NCI-H2196 (cell line): ENCODE measurements at regions not wholly inside any gene's neighbourhood (a gene's known extent, or its start where the extent isn't known, plus 50 kb on each side); places are given as distances from the start of the nearest gene placed in this dataset.

Experiments
- DNase-seq: peaks from one replicate; lab custom pipeline; 2025; ENCODE audit not compliant: unreplicated experiment; lab: John Stamatoyannopoulos, UW

DNA sequence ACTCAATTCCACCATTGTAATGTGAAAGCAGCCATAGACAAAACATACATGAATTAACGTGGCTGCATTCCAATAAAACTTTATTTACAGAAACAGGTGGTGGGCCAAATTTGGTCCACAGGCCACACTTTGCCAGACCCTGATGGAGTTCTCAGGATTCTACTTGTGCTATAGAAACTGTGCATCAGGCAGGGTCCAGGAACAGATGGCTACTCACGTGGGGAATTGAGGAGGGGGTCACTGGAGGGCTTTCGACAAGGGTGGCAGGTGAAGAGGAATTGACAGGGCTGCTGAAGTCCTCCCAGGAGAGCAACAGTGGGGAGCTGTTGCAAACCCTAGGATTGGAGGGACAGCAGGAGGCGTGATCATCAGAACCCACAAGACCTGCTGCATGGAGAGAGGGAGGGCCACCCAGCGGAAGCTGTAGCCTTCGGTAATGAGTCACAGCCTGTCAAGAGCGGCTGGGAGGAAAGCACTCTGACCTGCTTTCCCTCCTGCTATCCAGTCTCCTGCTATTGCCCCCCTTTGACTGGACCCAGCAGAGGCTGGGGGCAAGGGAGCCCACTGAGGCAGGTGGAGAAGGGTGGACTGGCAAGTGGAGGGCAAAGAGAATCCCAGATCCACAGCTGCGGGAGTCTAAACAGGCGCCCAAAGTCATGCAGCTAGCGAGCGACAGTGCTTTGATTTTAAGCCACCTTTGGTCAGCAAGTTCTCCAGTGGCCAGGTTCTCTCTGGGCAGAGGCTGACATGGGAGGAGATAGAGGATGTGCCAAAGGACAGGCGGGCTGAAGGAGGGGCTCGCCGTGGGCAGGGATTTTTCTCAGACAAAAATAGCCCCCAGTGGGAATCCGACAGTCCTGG, 138.3 kb upstream of the SMIM23 start:
- DNase-seq: no peak

DNA sequence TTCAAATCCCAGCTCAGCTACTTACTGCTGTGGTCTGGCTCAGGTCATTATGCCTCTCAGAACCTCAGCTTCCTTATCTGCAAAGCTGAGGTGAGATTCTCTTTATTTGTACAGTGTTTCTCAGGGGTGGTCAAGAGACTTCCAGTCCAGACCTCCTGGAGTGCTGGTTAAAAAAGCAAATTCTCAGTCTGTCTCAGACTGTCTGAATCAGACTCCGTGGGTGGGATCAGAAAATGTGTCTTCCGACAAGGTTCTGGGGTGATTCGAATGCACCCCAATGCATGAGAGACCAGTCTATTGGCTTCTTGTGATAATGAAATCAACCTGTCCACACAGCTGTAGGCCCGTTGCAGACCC, 137.7 kb upstream of the SMIM23 start:
- no peak for DNase-seq

GRCh38 chr5:171648279-171649074, 137.1 kb upstream of the SMIM23 start:
- DNase-seq: no peak

GRCh38 chr5:171649075-171649401, 136.6 kb upstream of the SMIM23 start:
- no peak for DNase-seq

- no peak for DNase-seq
Observed at GRCh38 chr5:171650597-171650996, 135.0 kb upstream of the SMIM23 start.

DNA sequence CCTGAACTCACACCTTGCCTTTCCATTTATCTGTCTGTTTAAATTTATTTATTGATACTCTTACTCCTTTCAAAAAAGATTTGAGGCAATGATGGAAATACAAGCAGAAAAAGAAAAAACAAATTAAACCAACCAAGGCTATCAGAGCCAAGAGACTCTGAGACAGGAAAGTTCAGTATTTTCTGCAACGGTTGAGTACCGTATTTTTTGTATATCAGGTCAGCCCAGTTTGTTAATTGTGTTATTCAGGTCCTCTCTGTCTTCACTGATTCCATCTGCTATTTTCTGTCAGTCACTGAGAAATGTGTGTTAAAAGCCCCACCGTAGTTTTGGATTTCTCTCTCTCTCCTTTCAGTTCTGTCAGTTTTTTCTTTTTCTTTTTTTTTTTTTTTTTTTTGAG, 134.5 kb upstream of the SMIM23 start:
- DNase-seq: no peak

GRCh38 chr5:171654881-171655280, 130.7 kb upstream of the SMIM23 start:
- DNase-seq: no peak

GRCh38 chr5:171657473-171657872, 128.1 kb upstream of the SMIM23 start:
- DNase-seq: no peak

DNA sequence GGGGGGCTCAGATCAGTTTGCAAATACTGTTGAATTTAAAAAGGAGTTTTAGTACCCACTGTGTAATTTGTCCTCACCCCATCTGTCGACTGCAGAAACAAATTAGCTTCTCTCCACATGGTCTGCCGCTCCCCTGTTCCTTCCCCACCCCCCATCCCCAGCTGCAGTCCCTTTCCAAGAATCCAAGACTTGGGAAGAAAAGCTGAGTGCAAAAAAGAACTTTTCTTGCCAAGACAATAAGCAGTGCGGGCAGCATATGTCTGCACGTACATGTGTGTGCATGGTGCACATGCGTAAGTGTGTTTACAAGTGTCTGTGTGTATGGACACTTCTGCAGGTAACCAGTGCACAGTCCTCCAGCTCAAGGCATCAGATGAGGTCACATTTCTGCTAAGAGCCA, 125.7 kb upstream of the SMIM23 start:
- no peak for DNase-seq

- no peak for DNase-seq
Observed at GRCh38 chr5:171660434-171660833, 125.2 kb upstream of the SMIM23 start.

DNA sequence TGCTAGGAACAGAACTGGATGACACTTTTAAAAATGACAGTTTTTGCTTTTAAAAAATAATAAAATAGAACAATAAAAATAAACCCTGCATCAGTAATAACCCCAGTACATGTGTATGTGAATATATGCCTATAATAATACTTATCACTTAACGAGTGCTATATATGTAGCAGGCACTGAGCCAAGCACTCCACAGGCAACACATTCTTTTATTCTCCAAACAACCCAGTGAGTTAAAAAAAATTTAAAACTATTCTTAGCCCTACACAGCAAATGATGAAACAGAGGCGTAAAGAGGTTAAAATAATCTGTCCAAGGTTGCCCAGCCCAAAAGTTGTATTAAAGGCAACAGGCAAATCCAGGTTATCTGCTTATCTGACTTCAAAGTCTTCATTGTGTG, 124.5 kb upstream of the SMIM23 start:
- no peak for DNase-seq

DNA sequence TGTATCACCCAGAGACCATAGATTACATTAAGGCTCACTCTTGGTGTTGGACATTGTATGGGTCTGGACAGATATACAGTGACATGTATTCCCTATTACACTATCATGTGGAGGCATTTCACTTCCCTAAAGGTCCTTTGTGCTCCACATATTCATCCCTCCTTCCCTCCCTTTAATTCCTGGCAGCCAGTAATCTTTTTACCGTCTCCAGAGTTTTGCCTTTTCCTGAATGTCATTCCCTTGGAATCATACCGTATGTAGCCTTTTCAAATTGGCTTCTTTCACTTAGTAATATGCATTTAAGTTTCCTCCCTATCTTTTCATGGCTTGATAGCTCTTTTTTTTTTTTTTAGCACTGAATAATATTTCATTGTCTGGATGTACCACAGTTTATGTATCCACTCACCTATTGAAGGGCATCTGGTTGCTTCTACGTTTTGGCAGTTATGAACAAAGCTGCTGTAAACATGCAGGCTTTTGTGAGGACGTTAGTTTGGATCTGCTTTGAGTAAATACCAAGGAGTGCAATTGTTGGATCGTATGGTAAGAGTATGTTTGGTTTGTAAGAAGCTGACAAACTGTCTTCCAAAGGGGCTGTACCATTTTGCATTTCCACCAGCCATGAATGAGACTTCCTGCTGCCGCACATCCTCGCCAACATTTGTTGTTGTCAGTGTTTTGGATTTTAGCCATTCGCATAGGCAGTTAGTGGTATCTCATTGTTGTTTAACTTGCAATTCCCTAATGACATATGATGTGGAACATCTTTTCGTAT, 122.1 kb upstream of the SMIM23 start:
- DNase-seq: no peak

DNA sequence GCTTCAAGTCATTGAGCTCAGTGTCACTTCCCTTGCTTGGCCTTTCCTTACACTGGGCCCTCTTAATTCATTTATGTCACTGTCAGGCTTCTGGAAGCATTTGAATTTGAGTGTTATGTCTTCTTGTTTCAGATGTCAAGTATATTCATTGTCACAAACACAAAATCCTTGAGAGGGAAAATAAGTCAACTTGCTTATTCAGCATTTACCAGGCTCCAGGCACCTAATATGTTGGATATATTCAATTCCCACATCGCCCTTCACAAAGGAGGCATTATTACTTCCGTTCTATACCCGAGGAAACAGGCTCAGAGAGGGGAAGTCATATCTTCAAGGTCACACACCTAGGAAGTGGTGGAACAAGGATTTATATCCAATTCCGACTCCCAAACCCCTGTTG, 121.1 kb upstream of the SMIM23 start:
- no peak for DNase-seq

DNA sequence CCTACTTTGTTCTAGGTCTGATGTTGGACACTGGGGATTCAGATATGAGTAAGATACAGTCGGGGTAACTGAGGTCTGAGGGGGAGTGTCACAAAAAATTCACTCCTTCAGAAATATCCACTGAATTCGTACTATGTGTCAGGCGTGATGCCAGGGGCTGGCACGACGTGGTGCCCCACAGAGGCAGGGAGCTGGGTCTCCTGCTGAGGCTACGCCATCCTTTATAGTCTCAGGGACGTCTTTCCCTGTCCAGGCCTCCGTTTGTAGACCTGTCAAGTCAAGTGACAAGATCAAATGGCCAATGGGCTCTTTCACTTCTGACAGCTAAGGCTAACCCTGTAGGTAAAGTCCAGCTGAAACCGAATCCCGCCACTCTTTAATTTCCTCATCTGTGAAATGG, 118.8 kb upstream of the SMIM23 start:
- no peak for DNase-seq

- no peak for DNase-seq
Observed at GRCh38 chr5:171667341-171668096, 118.1 kb upstream of the SMIM23 start.

- DNase-seq: no peak
Observed at GRCh38 chr5:171668097-171668412, 117.6 kb upstream of the SMIM23 start.

DNA sequence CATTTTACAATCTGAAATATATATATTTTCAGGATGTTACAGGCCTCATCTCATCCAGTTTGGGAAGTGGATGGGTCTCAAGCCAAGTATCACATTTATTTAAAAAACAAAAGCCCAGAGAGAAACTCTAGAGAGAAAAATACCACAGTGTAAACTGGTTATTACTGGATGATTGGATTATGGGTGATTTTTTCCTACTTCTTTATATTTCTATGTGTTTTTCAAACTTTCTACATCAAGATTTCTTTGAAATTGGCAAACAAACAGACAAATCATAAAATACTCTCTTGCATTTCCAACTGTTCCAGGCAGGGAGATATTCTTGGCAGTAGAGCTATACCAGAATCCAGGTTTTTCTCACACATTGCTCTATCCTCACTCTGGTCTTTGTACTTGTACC, 116.0 kb upstream of the SMIM23 start:
- DNase-seq: no peak

DNA sequence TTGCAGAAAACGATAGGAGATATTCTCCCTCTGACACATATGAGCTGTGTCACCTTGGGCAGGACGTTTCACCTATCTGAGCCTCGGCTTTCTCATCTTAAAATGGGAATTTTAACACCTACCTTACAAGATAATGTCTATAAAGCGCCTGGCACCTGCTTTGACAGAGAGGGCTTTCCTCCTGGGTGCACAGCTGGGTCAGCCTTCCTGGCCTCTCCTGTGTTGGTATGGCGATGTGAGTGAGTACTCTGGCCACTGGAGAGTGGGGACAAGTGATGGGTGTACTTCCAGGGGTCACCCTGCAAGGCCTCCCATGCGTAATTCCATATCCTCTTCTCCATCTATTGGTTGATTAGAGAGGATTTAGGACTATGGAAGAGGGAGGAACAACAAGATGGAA, 113.1 kb upstream of the SMIM23 start:
- no peak for DNase-seq

DNA sequence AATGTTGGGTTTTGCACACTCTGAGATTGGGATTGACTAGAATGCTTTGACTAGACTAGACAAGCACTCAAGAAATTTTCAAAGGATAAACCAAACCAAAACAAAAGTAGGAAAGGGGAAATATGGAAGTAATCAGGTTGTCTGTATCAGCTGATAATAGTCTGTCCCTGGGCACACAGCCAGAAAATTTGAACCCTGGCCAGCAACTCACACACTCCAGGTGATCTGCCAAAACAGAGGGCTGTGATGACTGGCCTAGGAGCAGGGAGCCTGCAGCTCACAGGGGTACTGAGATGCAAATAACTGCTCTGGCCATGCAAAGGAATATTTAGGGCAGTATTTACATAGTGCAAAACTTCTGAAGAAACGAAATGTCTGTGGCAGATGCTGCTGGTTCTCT, 112.3 kb upstream of the SMIM23 start:
- peak; percentile 67 for DNase-seq

GRCh38 chr5:171673840-171674239, 111.8 kb upstream of the SMIM23 start:
- no peak for DNase-seq

- no peak for DNase-seq
Observed at GRCh38 chr5:171675511-171675910, 110.1 kb upstream of the SMIM23 start.
